IMR-90 (cell line): ENCODE measurements at regions not wholly inside any gene's neighbourhood (a gene's known extent, or its start where the extent isn't known, plus 50 kb on each side); places are given as distances from the start of the nearest gene placed in this dataset.

Source experiments
- ATAC-seq: fragments of 200-7000 bp; cut with Tn5 transposase; 2 replicates; pipeline ENCODE4 v1.9.1; 2020; ENCODE audit warnings: low read depth, mild to moderate bottlenecking, moderate library complexity
- BruUV-seq: library from RNA; stranded (reverse); fragments of 400-500 nt; replicated peaks from 2 replicates; lab custom pipeline; 2021; lab: Mats Ljungman, UMichigan
- CTCF ChIA-PET: fragments of 300-600 bp; formaldehyde crosslinking; extraction: SDS; loops from one replicate; lab custom pipeline; 2021; ENCODE audit warnings: antibody characterized with exemption; lab: Yijun Ruan, JAX
- POLR2A ChIA-PET: fragments of 300-600 bp; sonication (Branson Sonifier 250); formaldehyde crosslinking; loops from one replicate; lab custom pipeline; 2022; ENCODE audit warnings: antibody characterized with exemption; ENCODE audit not compliant: unreplicated experiment; lab: Charles Lee
- DNase-seq: peaks from one replicate; pipeline ENCODE4 v3.0.0; 2013
- H2AFZ ChIP-seq: replicated peaks from 2 replicates; pipeline ENCODE3; 2013; ENCODE audit warnings: low read length, mild to moderate bottlenecking; ENCODE audit not compliant: poor library complexity
- H2AK5ac ChIP-seq: 2 replicates; pipeline ENCODE4 v1.6.1; 2013; ENCODE audit warnings: low read depth, low read length, inconsistent platforms
- H2AK9ac ChIP-seq: replicated peaks from 2 replicates; pipeline ENCODE3; 2013; ENCODE audit warnings: mild to moderate bottlenecking, low read depth, low read length, moderate library complexity; ENCODE audit not compliant: poor library complexity
- H2BK120ac ChIP-seq: 2 replicates; pipeline ENCODE4 v1.6.1; 2013; ENCODE audit warnings: low read depth, low read length, inconsistent platforms
- H2BK15ac ChIP-seq: 3 replicates; pipeline ENCODE4 v1.6.1; 2013; ENCODE audit warnings: low read depth, low read length, inconsistent platforms
- H2BK20ac ChIP-seq: 2 replicates; pipeline ENCODE4 v1.6.1; 2013; ENCODE audit warnings: low read depth, mild to moderate bottlenecking, inconsistent platforms, low read length, moderate library complexity
- H2BK5ac ChIP-seq: 2 replicates; pipeline ENCODE4 v1.6.1; 2013; ENCODE audit warnings: mild to moderate bottlenecking, low read depth, low read length, inconsistent platforms; ENCODE audit not compliant: poor library complexity, severe bottlenecking
- H3K14ac ChIP-seq: replicated peaks from 2 replicates; pipeline ENCODE4 v1.6.1; 2013; ENCODE audit warnings: low read depth, low read length, inconsistent platforms
- H3K18ac ChIP-seq: 2 replicates; pipeline ENCODE4 v1.6.1; 2013; ENCODE audit warnings: low read depth, low read length, control low read depth
- H3K23ac ChIP-seq: 2 replicates; pipeline ENCODE4 v1.6.1; 2013; ENCODE audit warnings: low read depth, low read length, inconsistent platforms
- H3K27ac ChIP-seq: 2 replicates; pipeline ENCODE4 v1.5.1; 2013; ENCODE audit warnings: mild to moderate bottlenecking, control low read depth, low read length; ENCODE audit not compliant: insufficient read depth
- H3K27me3 ChIP-seq: 2 replicates; pipeline ENCODE4 v1.6.1; 2013; ENCODE audit warnings: low read length; ENCODE audit not compliant: control insufficient read depth, insufficient read depth
- H3K36me3 ChIP-seq: 2 replicates; pipeline ENCODE4 v1.6.1; 2013; ENCODE audit warnings: low read length, mixed read lengths; ENCODE audit not compliant: control insufficient read depth, insufficient read depth
- H3K4ac ChIP-seq: 2 replicates; pipeline ENCODE4 v1.6.1; 2013; ENCODE audit warnings: low read depth, low read length, inconsistent platforms
- H3K4me1 ChIP-seq: 2 replicates; pipeline ENCODE4 v1.6.1; 2013; ENCODE audit warnings: low read length, mixed read lengths; ENCODE audit not compliant: control insufficient read depth, insufficient read depth
- H3K4me2 ChIP-seq: 2 replicates; pipeline ENCODE4 v1.6.1; 2013; ENCODE audit warnings: low read depth, mild to moderate bottlenecking, control low read depth, low read length, moderate library complexity
- H3K4me3 ChIP-seq: 2 replicates; pipeline ENCODE4 v1.5.1; 2013; ENCODE audit warnings: low read depth, mild to moderate bottlenecking, control low read depth, low read length, moderate library complexity; ENCODE audit not compliant: insufficient read depth
- H3K56ac ChIP-seq: 2 replicates; pipeline ENCODE4 v1.6.1; 2013; ENCODE audit warnings: low read length, inconsistent platforms; ENCODE audit not compliant: insufficient read depth; ENCODE audit errors: extremely low read depth
- H3K79me1 ChIP-seq, 2 experiments: 2 replicates each; pipeline ENCODE4 v1.6.1; 2013; ENCODE audit warnings: low read length in 2 of 2, inconsistent platforms in 1 of 2, low read depth in 1 of 2
- H3K9ac ChIP-seq: 2 replicates; pipeline ENCODE4 v1.6.1; 2013; ENCODE audit warnings: low read depth, low read length, control low read depth
- H3K9me1 ChIP-seq: 2 replicates; pipeline ENCODE4 v1.6.1; 2013; ENCODE audit warnings: low read length, inconsistent platforms; ENCODE audit not compliant: insufficient read depth
- H3K9me3 ChIP-seq: 2 replicates; pipeline ENCODE4 v1.6.1; 2013; ENCODE audit warnings: low read length; ENCODE audit not compliant: control insufficient read depth, insufficient read depth
- H4K20me1 ChIP-seq: 2 replicates; pipeline ENCODE4 v1.6.1; 2013; ENCODE audit warnings: low read length, inconsistent platforms; ENCODE audit not compliant: insufficient read depth
- H4K5ac ChIP-seq: 2 replicates; pipeline ENCODE4 v1.6.1; 2013; ENCODE audit warnings: mild to moderate bottlenecking, low read depth, low read length, control low read depth
- H4K8ac ChIP-seq, 2 experiments: 2 replicates each; pipeline ENCODE4 v1.6.1; 2013; ENCODE audit warnings: low read depth in 2 of 2, low read length in 2 of 2, control low read depth in 1 of 2, inconsistent platforms in 1 of 2
- H4K91ac ChIP-seq: 2 replicates; pipeline ENCODE4 v1.6.1; 2013; ENCODE audit warnings: low read depth, low read length, inconsistent platforms; ENCODE audit not compliant: insufficient read depth
- BHLHE40 ChIP-seq: fragments of 150-350 bp; IDR thresholded peaks from 2 replicates; pipeline ENCODE4 v1.6.1; 2016; ENCODE audit warnings: mild to moderate bottlenecking, low read depth, low read length
- CHD1 ChIP-seq: IDR thresholded peaks from 2 replicates; pipeline ENCODE4 v1.6.1; 2012; ENCODE audit warnings: low read depth, low read length, improper control_type of control experiment
- RCOR1 ChIP-seq: IDR thresholded peaks from 2 replicates; pipeline ENCODE4 v1.6.1; 2012; ENCODE audit warnings: mild to moderate bottlenecking, low read length, improper control_type of control experiment; ENCODE audit not compliant: insufficient replicate concordance
- WGBS, 2 experiments: methylation state at CpG; one replicate each; pipeline versions ENCODE4 v1.1.5 to v1.1.7; 2013; ENCODE audit warnings: missing lambda C conversion rate in 2 of 2; ENCODE audit not compliant: insufficient read length in 1 of 2; ENCODE audit errors: extremely low coverage in 2 of 2; 5-methylcytosine and 5-hydroxymethylcytosine counted together
- dilution Hi-C: fragments of 300-500 bp; cut with HindIII; formaldehyde crosslinking; loops from one replicate; pipeline ENCODE4 v1.14.3; 2018; ENCODE audit warnings: low sequenced_read_pairs; ENCODE audit not compliant: unreplicated experiment
- in situ Hi-C: fragments of 300-500 bp; cut with MboI; formaldehyde crosslinking; loops from 3 replicates; pipeline ENCODE4 v1.14.3; 2019; ENCODE audit warnings: low sequenced_read_pairs, inconsistent platforms, mixed read lengths
- intact Hi-C: fragments of 100-400 bp; cut with micrococcal nuclease; formaldehyde crosslinking; loops from 2 replicates; pipeline ENCODE4 v1.10.0; 2022

GRCh38 chr1:80453775-80454174, 1347.0 kb upstream of the ADGRL2 start:
- in situ Hi-C loops: no loop called here
- Histone ChIP-seq H2AFZ (no peak overlapping the region), H2AK5ac (no peak overlapping the region), H3K14ac (no peak overlapping the region), H3K4ac (no peak overlapping the region), H2BK120ac (no peak overlapping the region), H3K79me1 (no peaks in the 10 kb centered on the region), H2BK20ac (no peak overlapping the region), H3K18ac (no peak overlapping the region), H3K27ac (no peak overlapping the region), H2AK9ac (no peak overlapping the region), H3K9me1 (no peaks in the 10 kb centered on the region), H3K56ac (no peak overlapping the region), H3K9me3 (no peaks in the 10 kb centered on the region), H3K9ac (no peak overlapping the region), H2BK15ac (no peak overlapping the region), H3K4me3 (no peak overlapping the region), H3K4me2 (no peak overlapping the region), H4K8ac (no peak overlapping the region), H4K20me1 (no peaks in the 10 kb centered on the region), H3K27me3 (no peaks in the 10 kb centered on the region), H2BK5ac (no peak overlapping the region), H3K36me3 (no peaks in the 10 kb centered on the region), H4K5ac (no peak overlapping the region), H3K4me1 (no peaks in the 10 kb centered on the region), H3K23ac (no peak overlapping the region), H4K91ac (no peak overlapping the region)
- CTCF ChIA-PET: no interaction called here
- POLR2A ChIA-PET: no interaction called here
- dilution Hi-C loops: no loop called here
- intact Hi-C loops: no loop called here
- TF ChIP-seq RCOR1 (no peak), CHD1 (no peak), BHLHE40 (no peak)
- BruUV-seq: no TSS peak
- ATAC-seq: no peak
- DNase-seq: no peak
- WGBS, 2 experiments: no CpG with 5 or more reads among the region's 2 CpGs
